OCI-LY3 (cell line): ENCODE measurements at regions not wholly inside any gene's neighbourhood (a gene's known extent, or its start where the extent isn't known, plus 50 kb on each side); places are given as distances from the start of the nearest gene placed in this dataset.
"Not testable (repeated sequence)": the region's sequence is repeated elsewhere in the genome, so short reads cannot be mapped to it uniquely, and the experiment has no call there.

ENCODE experiments used
- H2AFZ ChIP-seq: fragments of 200-600, 300-600 bp; shearing (Covaris generic); 2 replicates; pipeline ENCODE4 v1.6.0; 2014; ENCODE audit warnings: antibody characterized with exemption, low read depth, low read length
- H3K27ac ChIP-seq: fragments of 200-600, 300-600 bp; sonication (generic); 2 replicates; pipeline ENCODE4 v1.5.1; 2014; ENCODE audit warnings: mild to moderate bottlenecking, low read length, moderate library complexity, mixed read lengths
- H3K27me3 ChIP-seq: fragments of 200-600, 300-600 bp; sonication (generic); 2 replicates; pipeline ENCODE4 v1.6.1; 2014; ENCODE audit warnings: low read depth, low read length, mixed read lengths
- H3K36me3 ChIP-seq: fragments of 200-600, 300-600 bp; sonication (generic); replicated peaks from 2 replicates; pipeline ENCODE3; 2014; ENCODE audit warnings: low read depth, low read length, mixed read lengths
- H3K4me1 ChIP-seq: fragments of 300-600, 200-600 bp; sonication (generic); 2 replicates; pipeline ENCODE4 v1.6.1; 2014; ENCODE audit warnings: low read length, mixed read lengths
- H3K4me2 ChIP-seq: fragments of 200-600, 300-600 bp; sonication (generic); 2 replicates; pipeline ENCODE4 v1.6.1; 2014; ENCODE audit warnings: low read length, mixed read lengths
- H3K4me3 ChIP-seq: fragments of 300-600, 200-600 bp; sonication (generic); 2 replicates; pipeline ENCODE4 v1.5.1; 2014; ENCODE audit warnings: antibody characterized with exemption, mild to moderate bottlenecking, low read length, moderate library complexity
- H3K79me2 ChIP-seq: fragments of 300-600, 200-600 bp; shearing (Covaris generic); 2 replicates; pipeline ENCODE4 v1.6.1; 2014; ENCODE audit warnings: mild to moderate bottlenecking, low read length, mixed read lengths
- H3K9ac ChIP-seq: fragments of 300-600, 200-600 bp; shearing (Covaris generic); 2 replicates; pipeline ENCODE4 v1.6.0; 2014; ENCODE audit warnings: mild to moderate bottlenecking, low read length, moderate library complexity
- H3K9me3 ChIP-seq: fragments of 200-600, 300-600 bp; shearing (Covaris generic); 2 replicates; pipeline ENCODE4 v1.6.1; 2014; ENCODE audit warnings: low read length, mixed read lengths; ENCODE audit not compliant: insufficient read depth
- H4K20me1 ChIP-seq: fragments of 200-600, 300-600 bp; sonication (generic); 2 replicates; pipeline ENCODE4 v1.6.1; 2016; ENCODE audit warnings: low read length, mixed read lengths; ENCODE audit not compliant: insufficient read depth
- CTCF ChIP-seq: fragments of 200-600, 300-600 bp; sonication (generic); IDR thresholded peaks from 2 replicates; pipeline ENCODE4 v1.5.1; 2014; ENCODE audit warnings: antibody characterized with exemption, low read length, low read depth
- EZH2phosphoT487 ChIP-seq: fragments of 200-600 bp; shearing (Covaris generic); IDR thresholded peaks from 2 replicates; pipeline ENCODE4 v1.6.1; 2018; ENCODE audit warnings: antibody characterized with exemption, mixed run types, low read depth

- H3K79me2 ChIP-seq, result no peaks in the 10 kb centered on the region
- H3K9me3 ChIP-seq, result no peaks in the 10 kb centered on the region
- no peaks in the 10 kb centered on the region for H3K27me3 ChIP-seq
- no peaks in the 10 kb centered on the region for H3K4me1 ChIP-seq
- H3K9ac ChIP-seq, result no peak overlapping the region
- no peaks in the 10 kb centered on the region for H4K20me1 ChIP-seq
- H3K36me3 ChIP-seq, result no peaks in the 10 kb centered on the region
- no peak overlapping the region for H3K27ac ChIP-seq
- no peak overlapping the region for H3K4me3 ChIP-seq
- no peak overlapping the region for H3K4me2 ChIP-seq
- H2AFZ ChIP-seq, result no peak overlapping the region
- no peak for TF ChIP-seq EZH2phosphoT487
Observed at GRCh38 chr5:17127743-17128231, 89.6 kb upstream of the BASP1 start.

- H3K9me3 ChIP-seq, result no peaks in the 10 kb centered on the region
- TF ChIP-seq EZH2phosphoT487 (no peak), CTCF (no peak)
- no peak overlapping the region for H3K4me3 ChIP-seq
- no peak overlapping the region for H3K9ac ChIP-seq
- no peaks in the 10 kb centered on the region for H4K20me1 ChIP-seq
- no peaks in the 10 kb centered on the region for H3K79me2 ChIP-seq
- no peaks in the 10 kb centered on the region for H3K36me3 ChIP-seq
- H3K4me2 ChIP-seq, result no peak overlapping the region
- H3K27ac ChIP-seq, result no peak overlapping the region
- no peak overlapping the region for H2AFZ ChIP-seq
- no peaks in the 10 kb centered on the region for H3K27me3 ChIP-seq
- H3K4me1 ChIP-seq, result no peaks in the 10 kb centered on the region
Observed at GRCh38 chr5:17129093-17129849, 88.2 kb upstream of the BASP1 start.

- not testable (repeated sequence) for H3K9ac ChIP-seq, H4K20me1 ChIP-seq, H3K79me2 ChIP-seq, H3K36me3 ChIP-seq, H3K9me3 ChIP-seq, H3K27me3 ChIP-seq, H3K4me2 ChIP-seq, H2AFZ ChIP-seq, H3K4me1 ChIP-seq, H3K27ac ChIP-seq, H3K4me3 ChIP-seq
Observed at GRCh38 chr5:17130302-17130701, 87.1 kb upstream of the BASP1 start.

DNA sequence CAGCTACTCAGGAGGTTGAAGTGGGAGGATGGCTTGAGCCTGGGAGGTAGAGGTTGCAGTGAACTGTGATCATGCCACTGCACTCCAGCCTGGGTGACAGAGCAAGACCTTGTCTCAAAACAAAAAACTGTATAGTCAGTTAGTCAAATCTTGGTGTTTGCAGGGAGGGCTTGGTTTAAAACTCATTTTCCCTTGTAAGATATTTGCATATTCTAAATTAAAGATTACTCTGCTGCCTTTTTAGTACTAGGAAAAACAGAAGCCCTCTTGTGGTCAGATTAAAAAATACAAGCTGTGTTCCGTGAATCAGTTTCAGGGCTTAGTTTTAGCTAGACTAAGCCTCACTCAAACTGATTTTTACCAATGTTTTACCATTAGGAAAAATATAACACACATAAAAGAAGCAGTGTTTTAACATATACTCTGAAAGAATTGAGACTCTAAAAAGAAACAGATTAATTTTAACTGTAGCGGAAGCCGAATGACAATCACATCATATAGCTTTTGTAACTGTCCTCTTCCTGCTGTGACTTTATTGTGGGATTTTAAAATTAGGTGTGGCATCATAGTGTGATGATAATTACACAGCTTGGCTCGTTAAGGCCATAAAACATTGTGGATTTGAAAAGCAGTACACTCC lies 84.9 kb upstream of the BASP1 start:
- Histone ChIP-seq H3K4me2 (no peak overlapping the region), H3K27ac (no peak overlapping the region), H3K27me3 (no peaks in the 10 kb centered on the region), H2AFZ (no peak overlapping the region), H4K20me1 (no peaks in the 10 kb centered on the region), H3K36me3 (no peaks in the 10 kb centered on the region), H3K9ac (no peak overlapping the region), H3K79me2 (no peaks in the 10 kb centered on the region), H3K4me1 (no peaks in the 10 kb centered on the region), H3K9me3 (no peaks in the 10 kb centered on the region), H3K4me3 (no peak overlapping the region)
- TF ChIP-seq EZH2phosphoT487 (no peak), CTCF (peak; percentile 52)

GRCh38 chr5:17135050-17135449 lies 82.4 kb upstream of the BASP1 start:
- no peak overlapping the region for H3K27ac ChIP-seq
- no peaks in the 10 kb centered on the region for H3K9me3 ChIP-seq
- no peaks in the 10 kb centered on the region for H3K4me1 ChIP-seq
- no peaks in the 10 kb centered on the region for H4K20me1 ChIP-seq
- H3K9ac ChIP-seq, result no peak overlapping the region
- H3K36me3 ChIP-seq, result no peaks in the 10 kb centered on the region
- no peak overlapping the region for H3K4me3 ChIP-seq
- no peak overlapping the region for H3K4me2 ChIP-seq
- no peaks in the 10 kb centered on the region for H3K27me3 ChIP-seq
- H3K79me2 ChIP-seq, result no peaks in the 10 kb centered on the region
- TF ChIP-seq CTCF (no peak), EZH2phosphoT487 (no peak)
- no peak overlapping the region for H2AFZ ChIP-seq
